ENCODE measurements at regions not wholly inside any gene's neighbourhood (a gene's known extent, or its start where the extent isn't known, plus 50 kb on each side); places are given as distances from the start of the nearest gene placed in this dataset.
"Not testable (repeated sequence)": the region's sequence is repeated elsewhere in the genome, so short reads cannot be mapped to it uniquely, and the experiment has no call there.

DNA sequence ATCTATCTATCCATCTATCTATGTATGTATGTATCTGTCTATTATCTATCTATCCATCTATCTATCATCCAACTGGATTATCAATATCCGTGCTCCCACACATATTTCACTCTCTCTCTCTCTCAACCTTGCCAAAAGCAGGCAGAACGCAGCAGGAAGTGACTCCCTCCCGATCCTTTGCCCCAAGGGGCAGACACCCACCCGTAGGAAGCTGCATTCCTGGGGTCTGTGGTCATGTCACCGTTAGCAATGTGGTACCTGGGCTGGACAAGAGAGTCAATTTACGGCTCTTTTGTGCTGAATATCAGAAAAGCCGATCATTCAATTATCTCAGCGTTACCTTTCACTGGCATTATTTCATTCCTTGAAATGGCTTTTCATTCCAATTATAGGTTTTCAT lies 119.6 kb upstream of the PPP2R3B start:
- TF ChIP-seq, protein P1, sequence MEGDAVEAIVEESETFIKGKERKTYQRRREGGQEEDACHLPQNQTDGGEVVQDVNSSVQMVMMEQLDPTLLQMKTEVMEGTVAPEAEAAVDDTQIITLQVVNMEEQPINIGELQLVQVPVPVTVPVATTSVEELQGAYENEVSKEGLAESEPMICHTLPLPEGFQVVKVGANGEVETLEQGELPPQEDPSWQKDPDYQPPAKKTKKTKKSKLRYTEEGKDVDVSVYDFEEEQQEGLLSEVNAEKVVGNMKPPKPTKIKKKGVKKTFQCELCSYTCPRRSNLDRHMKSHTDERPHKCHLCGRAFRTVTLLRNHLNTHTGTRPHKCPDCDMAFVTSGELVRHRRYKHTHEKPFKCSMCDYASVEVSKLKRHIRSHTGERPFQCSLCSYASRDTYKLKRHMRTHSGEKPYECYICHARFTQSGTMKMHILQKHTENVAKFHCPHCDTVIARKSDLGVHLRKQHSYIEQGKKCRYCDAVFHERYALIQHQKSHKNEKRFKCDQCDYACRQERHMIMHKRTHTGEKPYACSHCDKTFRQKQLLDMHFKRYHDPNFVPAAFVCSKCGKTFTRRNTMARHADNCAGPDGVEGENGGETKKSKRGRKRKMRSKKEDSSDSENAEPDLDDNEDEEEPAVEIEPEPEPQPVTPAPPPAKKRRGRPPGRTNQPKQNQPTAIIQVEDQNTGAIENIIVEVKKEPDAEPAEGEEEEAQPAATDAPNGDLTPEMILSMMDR (IDR thresholded peaks at IDR 0.05) = no peak
- no peak overlapping the region for H3K27ac Mint-ChIP-seq
- Histone ChIP-seq H3K4me2 (replicated peaks; ENCODE audit: extremely low read depth, low read length, poor library complexity, severe bottlenecking) (no peak overlapping the region), H3K36me3 (replicated peaks in 1 of 2; ENCODE audit: control insufficient read depth in 1 of 2, insufficient read depth in 2 of 2, low read length in 2 of 2) (no peaks in the 10 kb centered on the region), H4K20me1 (ENCODE audit: insufficient read depth, low read length) (no peaks in the 10 kb centered on the region), H2AFZ (ENCODE audit: insufficient read depth, low read depth, low read length, poor library complexity, severe bottlenecking) (no peak overlapping the region), H3K9me3 (replicated peaks in 1 of 2; ENCODE audit: control insufficient read depth in 1 of 2, insufficient read depth in 1 of 2, low read length in 2 of 2) (peaks cover 7 to 17% of the 10 kb centered on the region in 2 donors), H3K9ac (ENCODE audit: insufficient read depth, low read length, poor library complexity, severe bottlenecking) (no peak overlapping the region), H3K27ac (ENCODE audit: low read depth in 1 of 2, low read length in 2 of 2) (no peak overlapping the region), H3K79me2 (ENCODE audit: insufficient read depth, low read length) (no peaks in the 10 kb centered on the region), H3K4me3 (replicated peaks in 1 of 3; ENCODE audit: low read depth in 2 of 3, low read length in 3 of 3) (no peak overlapping the region), H3K4me1 (ENCODE audit: control insufficient read depth in 1 of 2, insufficient read depth in 2 of 2, low read length in 2 of 2) (no peaks in the 10 kb centered on the region), H3K27me3 (ENCODE audit: control insufficient read depth in 2 of 2, insufficient read depth in 2 of 2, low read length in 2 of 2) (no peaks in the 10 kb centered on the region)
- no peaks in the 10 kb centered on the region for H3K36me3 Mint-ChIP-seq
- peaks cover 2 to 5% (median 3%) of the 10 kb centered on the region in 3 donors for H3K27me3 Mint-ChIP-seq (ENCODE audit: low read depth in 3 of 3)
- peaks cover 10 to 18% (median 14%) of the 10 kb centered on the region in 7 donors for H3K9me3 Mint-ChIP-seq
- no peak for DNase-seq
- H3K4me3 Mint-ChIP-seq = no peak overlapping the region
- intact Hi-C loops (cut with micrococcal nuclease) = no loop called here
- WGBS (ENCODE audit: insufficient coverage) = 46% methylated on average over 6 of the region's 8 CpGs
- H3K4me1 Mint-ChIP-seq = no peaks in the 10 kb centered on the region

DNA sequence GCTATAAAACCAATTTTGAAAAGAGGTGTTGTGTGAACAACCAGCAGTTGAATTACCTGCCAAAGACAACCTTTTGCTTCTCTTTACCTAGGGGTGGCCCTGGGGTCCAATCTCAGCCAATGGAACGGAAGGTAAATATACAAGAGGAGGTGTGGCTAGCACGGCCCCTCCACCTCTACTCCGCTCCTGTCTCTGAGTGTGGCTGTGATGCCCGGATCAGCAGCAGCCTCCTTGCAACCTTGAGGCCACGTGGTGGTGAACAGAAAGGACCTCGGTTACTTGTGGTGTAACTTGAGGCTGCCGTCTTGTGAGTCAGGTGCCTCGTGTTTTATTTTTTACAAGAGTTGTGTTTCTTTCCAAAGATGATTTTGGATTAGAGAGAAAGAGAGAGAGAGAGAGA lies 121.5 kb upstream of the PPP2R3B start:
- no peaks in the 10 kb centered on the region for H3K4me1 Mint-ChIP-seq
- no peaks in the 10 kb centered on the region for H3K36me3 ChIP-seq (replicated peaks in 1 of 2; ENCODE audit: control insufficient read depth in 1 of 2, insufficient read depth in 2 of 2, low read length in 2 of 2)
- H3K27ac ChIP-seq (ENCODE audit: low read depth in 1 of 2, low read length in 2 of 2) = no peak overlapping the region
- peaks cover 0 to 3% (median 3%) of the 10 kb centered on the region in 3 donors for H3K27me3 Mint-ChIP-seq (ENCODE audit: low read depth in 3 of 3)
- DNase-seq = no peak
- H3K79me2 ChIP-seq (ENCODE audit: insufficient read depth, low read length) = no peaks in the 10 kb centered on the region
- no peaks in the 10 kb centered on the region for H3K36me3 Mint-ChIP-seq
- H4K20me1 ChIP-seq (ENCODE audit: insufficient read depth, low read length) = no peaks in the 10 kb centered on the region
- intact Hi-C loops (cut with micrococcal nuclease) = no loop called here
- no peak overlapping the region for H3K27ac Mint-ChIP-seq
- H3K9ac ChIP-seq (ENCODE audit: insufficient read depth, low read length, poor library complexity, severe bottlenecking) = no peak overlapping the region
- peaks cover 0 to 14% of the 10 kb centered on the region in 2 donors for H3K9me3 ChIP-seq (replicated peaks in 1 of 2; ENCODE audit: control insufficient read depth in 1 of 2, insufficient read depth in 1 of 2, low read length in 2 of 2)
- no peaks in the 10 kb centered on the region for H3K27me3 ChIP-seq (ENCODE audit: control insufficient read depth in 2 of 2, insufficient read depth in 2 of 2, low read length in 2 of 2)
- no peak overlapping the region for H3K4me3 ChIP-seq (replicated peaks in 1 of 3; ENCODE audit: low read depth in 2 of 3, low read length in 3 of 3)
- H3K4me2 ChIP-seq (replicated peaks; ENCODE audit: extremely low read depth, low read length, poor library complexity, severe bottlenecking) = no peak overlapping the region
- H3K4me1 ChIP-seq (ENCODE audit: control insufficient read depth in 1 of 2, insufficient read depth in 2 of 2, low read length in 2 of 2) = no peaks in the 10 kb centered on the region
- TF ChIP-seq, protein P1 (IDR thresholded peaks at IDR 0.05) = no peak
- no peak overlapping the region for H3K4me3 Mint-ChIP-seq
- WGBS (ENCODE audit: insufficient coverage) = no CpG with 5 or more reads among the region's 8 CpGs
- H3K9me3 Mint-ChIP-seq = peaks cover 2 to 12% (median 10%) of the 10 kb centered on the region in 7 donors
- no peak overlapping the region for H2AFZ ChIP-seq (ENCODE audit: insufficient read depth, low read depth, low read length, poor library complexity, severe bottlenecking)

DNA sequence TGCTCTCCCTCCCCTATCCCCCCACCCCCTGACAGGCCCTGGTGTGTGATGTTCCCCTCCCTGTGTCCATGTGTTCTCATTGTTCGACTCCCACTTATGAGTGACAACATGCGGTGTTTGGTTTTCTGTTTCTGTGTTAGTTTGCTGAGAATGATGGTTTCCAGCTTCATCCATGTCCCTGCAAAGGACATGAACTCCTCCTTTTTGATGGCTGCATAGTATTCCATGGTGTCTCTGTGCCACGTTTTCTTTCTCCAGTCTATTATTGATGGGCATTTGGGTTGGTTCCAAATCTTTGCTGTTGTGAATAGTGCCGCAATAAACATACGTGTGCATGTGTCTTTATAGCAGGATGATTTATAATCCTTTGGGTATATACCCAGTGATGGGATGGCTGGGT lies 121.8 kb upstream of the SHOX start:
- H3K4me3 Mint-ChIP-seq; H4K20me1 ChIP-seq (ENCODE audit: insufficient read depth, low read length); H3K27ac Mint-ChIP-seq; H3K27me3 Mint-ChIP-seq (ENCODE audit: low read depth in 3 of 3); H3K36me3 ChIP-seq (replicated peaks in 1 of 2; ENCODE audit: control insufficient read depth in 1 of 2, insufficient read depth in 2 of 2, low read length in 2 of 2); H2AFZ ChIP-seq (ENCODE audit: insufficient read depth, low read depth, low read length, poor library complexity, severe bottlenecking); H3K4me1 ChIP-seq (ENCODE audit: control insufficient read depth in 1 of 2, insufficient read depth in 2 of 2, low read length in 2 of 2); H3K27ac ChIP-seq (ENCODE audit: low read depth in 1 of 2, low read length in 2 of 2); H3K4me2 ChIP-seq (replicated peaks; ENCODE audit: extremely low read depth, low read length, poor library complexity, severe bottlenecking); H3K27me3 ChIP-seq (ENCODE audit: control insufficient read depth in 2 of 2, insufficient read depth in 2 of 2, low read length in 2 of 2); DNase-seq; H3K79me2 ChIP-seq (ENCODE audit: insufficient read depth, low read length); H3K4me1 Mint-ChIP-seq; H3K9ac ChIP-seq (ENCODE audit: insufficient read depth, low read length, poor library complexity, severe bottlenecking); H3K4me3 ChIP-seq (replicated peaks in 1 of 3; ENCODE audit: low read depth in 2 of 3, low read length in 3 of 3); intact Hi-C loops (cut with micrococcal nuclease); H3K36me3 Mint-ChIP-seq: not testable (repeated sequence)
- H3K9me3 Mint-ChIP-seq = peaks cover 2 to 12% (median 9%) of the 10 kb centered on the region in 7 donors
- H3K9me3 ChIP-seq (replicated peaks in 1 of 2; ENCODE audit: control insufficient read depth in 1 of 2, insufficient read depth in 1 of 2, low read length in 2 of 2) = peaks cover 0 to 14% of the 10 kb centered on the region in 2 donors
- WGBS (ENCODE audit: insufficient coverage) = no CpG with 5 or more reads among the region's 5 CpGs

Data from CD14-positive monocyte (primary cell).